Duodenal mucosa (tissue), 2 donors: ENCODE measurements at regions not wholly inside any gene's neighbourhood (a gene's known extent, or its start where the extent isn't known, plus 50 kb on each side); places are given as distances from the start of the nearest gene placed in this dataset.

Source experiments
- H3K27ac ChIP-seq: one replicate; pipeline ENCODE4 v1.7.0; 2013; ENCODE audit warnings: low read depth, low read length
- H3K27me3 ChIP-seq, 2 donors: one replicate each; pipeline ENCODE4 v1.7.0; 2013; ENCODE audit warnings: low read length in 2 of 2, control low read depth in 1 of 2; ENCODE audit not compliant: insufficient read depth in 2 of 2, control insufficient read depth in 1 of 2
- H3K36me3 ChIP-seq, 2 donors: one replicate each; pipeline ENCODE4 v1.7.0; 2013; ENCODE audit warnings: low read length in 2 of 2, control low read depth in 1 of 2; ENCODE audit not compliant: insufficient read depth in 2 of 2, control insufficient read depth in 1 of 2
- H3K4me1 ChIP-seq, 2 donors: one replicate each; pipeline ENCODE4 v1.7.0; 2013; ENCODE audit warnings: low read length in 2 of 2, control low read depth in 1 of 2; ENCODE audit not compliant: insufficient read depth in 2 of 2, control insufficient read depth in 1 of 2
- H3K4me3 ChIP-seq, 2 donors: one replicate each; pipeline ENCODE4 v1.7.0; 2013; ENCODE audit warnings: low read length in 2 of 2, low read depth in 1 of 2
- H3K9ac ChIP-seq, 2 donors: one replicate each; pipeline ENCODE4 v1.7.0; 2013; ENCODE audit warnings: low read length in 2 of 2, low read depth in 1 of 2
- H3K9me3 ChIP-seq, 2 donors: one replicate each; pipeline ENCODE4 v1.7.0; 2013; ENCODE audit warnings: low read length in 2 of 2, control low read depth in 1 of 2; ENCODE audit not compliant: control insufficient read depth in 1 of 2

GRCh38 chr2:12180031-12180430 is 433.6 kb downstream of the LPIN1 start:
- Histone ChIP-seq H3K27me3 (no peaks in the 10 kb centered on the region), H3K36me3 (no peaks in the 10 kb centered on the region), H3K9me3 (no peaks in the 10 kb centered on the region), H3K4me1 (peaks cover 0 to 7% of the 10 kb centered on the region in 2 donors), H3K9ac (no peak overlapping the region), H3K27ac (no peak overlapping the region), H3K4me3 (no peak overlapping the region)

GRCh38 chr2:12183032-12183645 is 436.7 kb downstream of the LPIN1 start:
- no peak overlapping the region for H3K27ac ChIP-seq
- H3K9ac ChIP-seq: no peak overlapping the region
- H3K27me3 ChIP-seq: no peaks in the 10 kb centered on the region
- H3K4me1 ChIP-seq: no peaks in the 10 kb centered on the region
- no peak overlapping the region for H3K4me3 ChIP-seq
- no peaks in the 10 kb centered on the region for H3K9me3 ChIP-seq
- H3K36me3 ChIP-seq: no peaks in the 10 kb centered on the region

GRCh38 chr2:12192762-12193161 is 446.3 kb downstream of the LPIN1 start:
- Histone ChIP-seq H3K36me3 (no peaks in the 10 kb centered on the region), H3K9ac (no peak overlapping the region), H3K27ac (no peak overlapping the region), H3K4me1 (no peaks in the 10 kb centered on the region), H3K4me3 (no peak overlapping the region), H3K27me3 (no peaks in the 10 kb centered on the region), H3K9me3 (peaks cover 0 to 3% of the 10 kb centered on the region in 2 donors)

DNA sequence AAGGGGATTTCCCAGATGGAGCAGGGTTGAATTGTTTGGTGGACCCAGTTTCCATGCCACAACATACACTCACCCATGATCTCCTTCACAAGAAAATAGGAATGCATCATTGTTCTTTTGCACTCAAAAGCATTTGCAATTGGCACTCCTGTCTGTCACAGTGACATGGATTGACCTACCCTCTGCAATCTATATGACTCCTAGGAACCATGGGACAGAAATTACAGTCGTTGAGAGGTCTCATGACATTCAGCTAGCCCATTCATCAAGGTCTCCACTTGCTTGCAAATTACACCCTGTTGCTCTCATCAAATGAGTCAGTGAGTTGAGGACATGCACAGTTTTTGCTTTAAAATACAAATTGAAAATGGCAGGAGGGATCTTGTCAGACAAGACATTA is 448.5 kb downstream of the LPIN1 start:
- Histone ChIP-seq H3K4me3 (no peak overlapping the region), H3K27ac (no peak overlapping the region), H3K9me3 (peaks cover 0 to 3% of the 10 kb centered on the region in 2 donors), H3K4me1 (no peaks in the 10 kb centered on the region), H3K27me3 (no peaks in the 10 kb centered on the region), H3K9ac (no peak overlapping the region), H3K36me3 (no peaks in the 10 kb centered on the region)

DNA sequence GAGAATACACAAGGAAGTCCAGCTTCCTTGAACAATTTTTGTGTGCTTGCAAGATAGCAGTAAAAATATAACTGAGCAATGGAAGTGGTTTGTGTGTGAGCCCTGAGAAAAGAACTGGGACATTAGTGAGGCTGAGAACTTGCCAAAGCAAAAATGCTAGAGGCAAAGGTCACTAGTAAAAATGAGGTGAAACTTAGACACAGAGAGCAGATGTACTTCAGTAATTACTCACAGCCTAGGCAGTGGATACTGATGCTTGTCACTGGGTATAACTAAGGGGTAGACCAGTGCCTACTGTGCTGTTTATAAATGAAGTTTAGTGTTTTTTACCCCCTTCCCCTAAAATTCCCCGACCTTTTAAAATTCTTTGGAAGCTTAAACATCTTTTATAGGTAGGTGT is 450.1 kb downstream of the LPIN1 start:
- peaks cover 0 to 3% of the 10 kb centered on the region in 2 donors for H3K9me3 ChIP-seq
- H3K9ac ChIP-seq: no peak overlapping the region
- H3K4me1 ChIP-seq: no peaks in the 10 kb centered on the region
- no peaks in the 10 kb centered on the region for H3K36me3 ChIP-seq
- no peak overlapping the region for H3K27ac ChIP-seq
- no peak overlapping the region for H3K4me3 ChIP-seq
- no peaks in the 10 kb centered on the region for H3K27me3 ChIP-seq

DNA sequence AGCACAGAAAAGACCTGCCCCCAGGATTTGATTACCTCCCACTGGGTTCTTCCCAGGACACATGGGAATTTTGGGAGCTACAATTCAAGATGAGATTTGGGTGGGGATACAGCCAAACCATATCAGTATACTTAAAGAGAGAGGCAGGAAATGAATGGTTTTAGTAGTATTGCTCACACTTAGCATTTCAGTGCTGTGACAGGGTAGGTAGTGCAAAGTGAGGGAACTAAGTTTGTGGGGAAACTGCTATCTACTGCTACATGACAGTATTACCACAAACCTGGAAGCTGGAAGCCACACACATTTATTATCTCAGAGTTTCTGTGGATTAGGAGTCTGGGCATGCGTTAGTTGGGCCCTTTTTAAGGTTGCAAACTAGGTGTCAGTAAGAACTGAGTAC is 450.7 kb downstream of the LPIN1 start:
- Histone ChIP-seq H3K27ac (no peak overlapping the region), H3K4me1 (no peaks in the 10 kb centered on the region), H3K4me3 (no peak overlapping the region), H3K36me3 (no peaks in the 10 kb centered on the region), H3K9me3 (peaks cover 0 to 3% of the 10 kb centered on the region in 2 donors), H3K9ac (no peak overlapping the region), H3K27me3 (no peaks in the 10 kb centered on the region)

DNA sequence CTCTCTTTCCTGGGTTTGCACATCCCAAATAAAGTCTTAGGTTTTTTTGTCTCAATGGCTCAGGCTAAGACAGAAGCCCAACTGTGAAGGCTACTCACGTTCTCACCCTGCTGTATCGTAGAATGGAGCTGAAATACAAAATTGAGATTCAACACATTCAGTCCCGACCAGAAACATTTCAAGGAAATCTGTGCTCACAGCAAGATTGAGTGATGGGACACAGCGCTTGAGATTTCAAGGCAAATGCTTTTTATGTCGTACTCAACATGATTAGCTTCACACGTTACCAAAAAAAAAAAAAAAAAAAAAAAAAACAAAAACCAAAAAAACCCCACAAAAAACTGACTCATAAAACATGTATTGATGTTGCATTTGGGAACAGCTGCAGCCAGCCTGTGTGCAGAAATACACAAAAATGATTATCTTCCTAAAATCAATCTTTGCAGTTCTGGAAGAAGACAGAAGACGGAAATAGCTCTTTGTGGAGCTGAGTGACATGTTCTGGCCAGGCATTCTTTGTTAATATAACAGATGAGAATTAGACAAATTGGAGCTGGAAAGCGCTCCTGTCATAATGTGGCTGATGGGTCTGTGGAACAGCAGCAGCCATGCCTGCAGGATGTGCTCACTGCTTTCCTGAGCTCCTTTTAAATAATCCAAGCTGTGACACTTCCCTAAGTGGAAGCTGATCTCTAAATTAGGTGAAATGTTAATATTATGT is 453.2 kb downstream of the LPIN1 start:
- Histone ChIP-seq H3K27me3 (no peaks in the 10 kb centered on the region), H3K36me3 (no peaks in the 10 kb centered on the region), H3K27ac (no peak overlapping the region), H3K4me1 (no peaks in the 10 kb centered on the region), H3K9me3 (peaks cover 0 to 3% of the 10 kb centered on the region in 2 donors), H3K9ac (no peak overlapping the region), H3K4me3 (no peak overlapping the region)

GRCh38 chr2:12201369-12201768 is 454.9 kb downstream of the LPIN1 start:
- Histone ChIP-seq H3K36me3 (no peaks in the 10 kb centered on the region), H3K9me3 (peaks cover 0 to 3% of the 10 kb centered on the region in 2 donors), H3K4me1 (no peaks in the 10 kb centered on the region), H3K27ac (no peak overlapping the region), H3K27me3 (no peaks in the 10 kb centered on the region), H3K4me3 (no peak overlapping the region), H3K9ac (no peak overlapping the region)

DNA sequence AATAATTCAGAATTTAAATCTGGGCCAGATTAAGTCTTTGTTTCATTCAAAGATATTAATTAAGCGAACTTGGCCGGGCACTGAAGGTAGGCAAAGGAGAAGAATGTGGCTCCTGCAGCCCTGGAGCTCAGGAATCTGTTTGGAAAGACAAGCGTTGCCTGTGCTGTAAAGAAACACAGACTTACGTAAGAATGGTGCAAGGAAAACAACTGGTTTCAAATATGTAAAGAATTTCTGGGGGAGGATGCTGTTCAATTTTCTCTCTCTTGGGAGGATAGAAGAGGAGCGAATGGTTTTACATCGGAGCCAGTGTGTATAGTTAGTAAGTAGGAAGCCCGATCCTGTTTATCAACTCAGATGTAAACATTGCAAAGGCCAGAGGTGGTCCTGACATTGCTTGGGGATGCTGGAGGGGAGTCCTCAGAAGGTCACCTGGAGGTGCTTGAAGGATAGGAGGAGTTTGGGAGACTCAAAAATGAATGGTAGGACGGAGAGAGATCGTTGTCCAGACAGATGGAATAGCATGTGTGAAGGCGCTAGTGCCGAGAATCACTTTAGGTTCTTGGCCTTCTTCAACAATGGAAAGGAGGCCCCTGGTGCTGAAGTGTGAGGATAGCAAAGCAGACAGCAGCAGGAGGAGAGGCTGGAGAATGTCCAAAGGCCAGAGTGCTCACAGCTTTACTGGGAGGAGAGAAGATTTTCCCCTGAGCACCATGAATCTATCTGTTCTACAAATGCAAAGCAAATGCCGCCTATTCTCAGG is 456.1 kb downstream of the LPIN1 start:
- Histone ChIP-seq H3K4me1 (no peaks in the 10 kb centered on the region), H3K27ac (no peak overlapping the region), H3K27me3 (no peaks in the 10 kb centered on the region), H3K36me3 (no peaks in the 10 kb centered on the region), H3K9ac (no peak overlapping the region), H3K9me3 (peaks cover 0 to under 1% of the 10 kb centered on the region in 2 donors), H3K4me3 (no peak overlapping the region)

DNA sequence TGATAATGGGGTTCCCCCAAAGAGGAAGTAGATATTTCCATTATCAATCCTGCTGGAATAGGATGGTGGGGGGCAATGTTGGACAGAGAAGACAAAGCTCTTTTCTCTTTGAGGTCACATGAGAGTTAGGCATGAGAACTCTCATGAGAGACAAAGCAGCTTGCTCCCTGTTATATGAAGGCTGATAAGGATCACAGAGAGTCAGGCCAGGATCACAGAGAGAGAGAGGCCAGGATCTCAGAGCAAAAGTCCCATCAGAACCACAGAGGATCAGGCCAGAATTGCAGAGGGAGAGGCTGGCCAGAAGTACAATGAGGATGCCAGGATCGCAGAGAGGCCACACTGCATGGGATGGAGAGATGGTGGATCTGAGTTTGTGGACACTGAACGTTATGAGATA is 457.1 kb downstream of the LPIN1 start:
- H3K4me1 ChIP-seq: no peaks in the 10 kb centered on the region
- H3K9me3 ChIP-seq: no peaks in the 10 kb centered on the region
- H3K36me3 ChIP-seq: no peaks in the 10 kb centered on the region
- no peaks in the 10 kb centered on the region for H3K27me3 ChIP-seq
- no peak overlapping the region for H3K27ac ChIP-seq
- H3K4me3 ChIP-seq: no peak overlapping the region
- no peak overlapping the region for H3K9ac ChIP-seq
